Tibial artery (tissue), 4 donors: ENCODE measurements at regions not wholly inside any gene's neighbourhood (a gene's known extent, or its start where the extent isn't known, plus 50 kb on each side); places are given as distances from the start of the nearest gene placed in this dataset.

ENCODE experiments used
- DNase-seq, 2 donors: peaks; one replicate each; pipeline ENCODE4 v3.0.0-alpha.2; 2019
- H3K27ac ChIP-seq, 2 donors: fragments of 200-600 bp; sonication (generic) in 1 of 2; 1 replicate in 1 of 2; 2 replicates in 1 of 2; pipeline ENCODE4 v1.5.1; 2018 to 2019; ENCODE audit warnings: mild to moderate bottlenecking in 1 of 2
- H3K27me3 ChIP-seq, 2 donors: fragments of 200-600 bp; sonication (generic) in 1 of 2; one replicate each; pipeline versions ENCODE4 v1.5.1 to v1.6.0; 2016 to 2019
- H3K36me3 ChIP-seq, 3 donors: fragments of 200-600 bp; sonication (generic) in 2 of 3; one replicate each; pipeline ENCODE4 v1.5.1; 2016 to 2019; ENCODE audit warnings: mild to moderate bottlenecking in 2 of 3
- H3K4me1 ChIP-seq, 4 donors: fragments of 200-600 bp; sonication (generic) in 2 of 4; 1 replicate in 3 of 4; 2 replicates in 1 of 4; pipeline ENCODE4 v1.5.1; 2016 to 2019
- H3K4me3 ChIP-seq, 2 donors: fragments of 200-600 bp; sonication (generic) in 1 of 2; 1 replicate in 1 of 2; 2 replicates in 1 of 2; pipeline ENCODE4 v1.5.1; 2018 to 2019; ENCODE audit warnings: mild to moderate bottlenecking in 2 of 2
- H3K9me3 ChIP-seq, 3 donors: fragments of 200-600 bp; sonication (generic) in 1 of 3; one replicate each; pipeline ENCODE4 v1.5.1; 2016 to 2019
- intact Hi-C: fragments of 100-400 bp; cut with DNase I; formaldehyde crosslinking; loops from one replicate; pipeline ENCODE4 v1.15.0; 2023; ENCODE audit warnings: low total_unique reads
- TF ChIP-seq, protein P1 (sequence below), 2 experiments: fragments of 200-600 bp in 1 of 2; fragments of 450-650 bp in 1 of 2; IDR thresholded peaks; one replicate each; pipeline ENCODE4 v1.5.1; 2017 to 2019; ENCODE audit warnings: antibody characterized with exemption in 2 of 2, mild to moderate bottlenecking in 1 of 2, moderate library complexity in 1 of 2

DNA sequence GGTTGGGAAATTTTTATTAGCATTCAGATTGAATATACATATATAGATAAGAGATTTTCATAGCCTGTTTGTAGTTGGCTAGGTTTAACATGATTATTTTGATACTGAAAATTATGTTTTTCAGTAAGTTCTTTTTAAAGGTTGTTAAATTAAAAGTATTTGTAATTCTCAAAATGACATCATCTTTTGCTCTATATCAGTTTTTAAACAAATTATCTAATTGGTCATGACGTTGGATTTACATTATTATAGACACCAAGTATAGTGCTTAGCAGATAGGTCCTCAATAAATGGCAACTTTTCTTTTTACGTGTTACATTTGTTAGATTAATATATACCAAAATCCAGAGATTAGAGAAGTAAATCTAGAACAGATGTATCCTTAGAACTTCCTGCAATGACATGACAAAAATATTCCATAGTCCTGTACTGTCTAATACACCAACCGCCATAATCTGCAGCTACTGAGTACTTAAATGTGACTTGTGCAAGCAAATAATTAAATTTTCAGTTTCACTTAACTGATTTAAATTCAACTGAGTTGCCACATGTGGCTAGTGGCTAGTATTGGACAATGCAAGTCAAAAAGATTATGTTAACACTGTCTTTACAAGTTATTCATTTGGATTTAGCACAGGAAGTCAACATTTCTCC, 1613.1 kb upstream of the TENM3 start:
- TF ChIP-seq, protein P1, sequence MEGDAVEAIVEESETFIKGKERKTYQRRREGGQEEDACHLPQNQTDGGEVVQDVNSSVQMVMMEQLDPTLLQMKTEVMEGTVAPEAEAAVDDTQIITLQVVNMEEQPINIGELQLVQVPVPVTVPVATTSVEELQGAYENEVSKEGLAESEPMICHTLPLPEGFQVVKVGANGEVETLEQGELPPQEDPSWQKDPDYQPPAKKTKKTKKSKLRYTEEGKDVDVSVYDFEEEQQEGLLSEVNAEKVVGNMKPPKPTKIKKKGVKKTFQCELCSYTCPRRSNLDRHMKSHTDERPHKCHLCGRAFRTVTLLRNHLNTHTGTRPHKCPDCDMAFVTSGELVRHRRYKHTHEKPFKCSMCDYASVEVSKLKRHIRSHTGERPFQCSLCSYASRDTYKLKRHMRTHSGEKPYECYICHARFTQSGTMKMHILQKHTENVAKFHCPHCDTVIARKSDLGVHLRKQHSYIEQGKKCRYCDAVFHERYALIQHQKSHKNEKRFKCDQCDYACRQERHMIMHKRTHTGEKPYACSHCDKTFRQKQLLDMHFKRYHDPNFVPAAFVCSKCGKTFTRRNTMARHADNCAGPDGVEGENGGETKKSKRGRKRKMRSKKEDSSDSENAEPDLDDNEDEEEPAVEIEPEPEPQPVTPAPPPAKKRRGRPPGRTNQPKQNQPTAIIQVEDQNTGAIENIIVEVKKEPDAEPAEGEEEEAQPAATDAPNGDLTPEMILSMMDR (IDR thresholded peaks at IDR 0.05), result no peak
- Histone ChIP-seq H3K4me3 (no peak overlapping the region), H3K9me3 (no peaks in the 10 kb centered on the region), H3K27ac (no peak overlapping the region), H3K27me3 (no peaks in the 10 kb centered on the region), H3K36me3 (no peaks in the 10 kb centered on the region), H3K4me1 (no peaks in the 10 kb centered on the region)
- intact Hi-C loops, result no loop called here
- no peak for DNase-seq

DNA sequence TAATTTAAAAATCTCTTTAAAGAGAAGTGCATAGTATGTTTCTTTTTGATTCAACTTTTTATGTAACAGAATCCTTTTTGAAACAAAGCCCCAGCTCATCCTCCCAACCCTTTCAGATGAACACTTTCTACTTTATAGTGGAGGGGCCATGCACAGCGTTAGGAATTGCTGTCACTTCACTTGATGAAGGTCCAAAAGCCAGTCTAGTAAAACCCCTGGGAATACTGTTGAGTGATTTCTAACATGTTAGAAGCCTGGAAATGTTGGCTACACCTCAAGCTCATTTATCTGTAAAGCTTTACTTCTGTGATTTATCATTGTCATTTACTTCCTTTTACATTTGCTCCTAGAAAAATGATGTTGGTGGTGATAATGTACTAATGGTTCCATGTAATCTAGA, 1608.9 kb upstream of the TENM3 start:
- no peaks in the 10 kb centered on the region for H3K36me3 ChIP-seq
- H3K9me3 ChIP-seq, result no peaks in the 10 kb centered on the region
- intact Hi-C loops, result no loop called here
- no peak for DNase-seq
- H3K27me3 ChIP-seq, result no peaks in the 10 kb centered on the region
- H3K4me1 ChIP-seq, result no peaks in the 10 kb centered on the region
- TF ChIP-seq, protein P1 (IDR thresholded peaks at IDR 0.05), result no peak
- no peak overlapping the region for H3K27ac ChIP-seq
- H3K4me3 ChIP-seq, result no peak overlapping the region

DNA sequence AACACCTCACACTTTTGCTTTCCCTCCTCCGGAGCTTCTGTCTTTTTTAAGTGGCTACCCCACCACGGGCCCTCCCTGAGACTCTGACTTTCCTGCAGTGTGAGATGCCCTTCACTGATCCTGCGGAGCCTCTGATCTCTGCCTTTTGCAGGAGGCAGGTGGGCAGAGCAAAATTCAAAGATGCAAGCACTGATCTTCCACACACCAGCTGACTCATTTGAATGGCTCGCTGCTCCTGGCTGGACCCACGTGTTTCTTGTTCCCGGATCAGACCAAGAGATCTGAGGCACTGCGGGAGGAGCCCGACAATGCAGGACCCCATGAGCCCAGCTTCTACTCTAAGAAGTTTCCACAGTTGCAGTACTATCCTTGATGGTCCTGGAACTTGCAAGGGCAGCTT, 1607.9 kb upstream of the TENM3 start:
- Histone ChIP-seq H3K9me3 (no peaks in the 10 kb centered on the region), H3K27me3 (no peaks in the 10 kb centered on the region), H3K36me3 (no peaks in the 10 kb centered on the region), H3K4me3 (no peak overlapping the region), H3K4me1 (no peaks in the 10 kb centered on the region), H3K27ac (no peak overlapping the region)
- intact Hi-C loops, result no loop called here
- no peak for DNase-seq
- TF ChIP-seq, protein P1 (IDR thresholded peaks at IDR 0.05), result no peak

DNA sequence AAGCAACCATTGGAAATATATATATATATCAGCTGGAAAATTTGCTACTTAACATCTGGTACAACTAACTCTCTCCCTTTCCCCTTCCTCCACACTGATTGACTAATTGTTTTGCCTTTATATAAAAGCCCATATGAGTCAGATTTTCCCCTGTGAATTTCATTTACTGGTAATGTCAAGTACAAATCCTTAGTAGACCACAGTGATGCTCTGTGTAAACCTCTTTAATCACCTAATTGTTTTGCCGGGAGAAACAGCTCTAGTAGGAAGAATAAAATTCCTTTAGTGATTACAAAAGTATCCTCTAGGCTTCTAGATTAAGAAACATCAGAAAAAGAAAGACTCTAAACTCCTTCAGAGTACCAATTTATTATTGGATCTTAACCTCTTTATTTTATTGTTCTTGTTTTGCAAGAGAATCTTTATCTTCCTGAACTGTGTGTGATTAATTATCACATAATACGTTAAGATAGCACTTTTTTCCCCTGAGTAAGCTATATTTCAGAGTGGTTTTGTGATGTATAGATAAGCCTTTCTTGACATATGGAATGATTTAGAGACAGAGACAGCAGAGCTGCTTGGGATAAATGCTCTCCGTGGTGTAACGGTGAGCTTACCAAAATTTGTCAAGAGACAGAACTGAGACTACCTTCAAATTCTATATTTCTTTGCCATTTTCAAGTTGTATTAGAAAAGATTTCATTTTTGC, 1606.4 kb upstream of the TENM3 start:
- no peaks in the 10 kb centered on the region for H3K27me3 ChIP-seq
- H3K4me1 ChIP-seq, result no peaks in the 10 kb centered on the region
- H3K36me3 ChIP-seq, result no peaks in the 10 kb centered on the region
- no peak overlapping the region for H3K4me3 ChIP-seq
- no peak for DNase-seq
- TF ChIP-seq, protein P1 (IDR thresholded peaks at IDR 0.05), result no peak
- intact Hi-C loops, result no loop called here
- H3K9me3 ChIP-seq, result no peaks in the 10 kb centered on the region
- no peak overlapping the region for H3K27ac ChIP-seq

DNA sequence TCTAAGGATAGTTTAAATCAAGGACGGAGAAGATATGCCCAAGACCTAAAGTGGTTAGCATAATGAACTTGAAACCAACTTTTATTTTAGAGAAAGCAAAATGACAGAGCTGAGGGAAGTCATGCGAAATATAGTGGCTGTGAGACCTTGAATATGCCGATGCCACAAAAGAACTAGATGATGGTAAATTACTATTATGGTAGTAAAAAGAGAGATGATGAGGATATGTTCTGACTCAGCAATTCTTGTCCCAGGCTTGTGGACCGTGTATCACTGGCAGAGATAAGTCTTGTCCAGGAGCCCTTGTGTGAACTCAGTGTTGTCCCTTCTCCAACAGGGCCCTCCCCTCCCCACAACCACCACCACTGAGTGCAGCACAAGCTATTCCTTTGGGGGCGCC, 1605.6 kb upstream of the TENM3 start:
- DNase-seq, result no peak
- intact Hi-C loops, result no loop called here
- no peaks in the 10 kb centered on the region for H3K36me3 ChIP-seq
- TF ChIP-seq, protein P1 (IDR thresholded peaks at IDR 0.05), result no peak
- no peaks in the 10 kb centered on the region for H3K9me3 ChIP-seq
- H3K27ac ChIP-seq, result no peak overlapping the region
- H3K4me3 ChIP-seq, result no peak overlapping the region
- H3K4me1 ChIP-seq, result no peaks in the 10 kb centered on the region
- H3K27me3 ChIP-seq, result no peaks in the 10 kb centered on the region
